ENCODE measurements at regions not wholly inside any gene's neighbourhood (a gene's known extent, or its start where the extent isn't known, plus 50 kb on each side); places are given as distances from the start of the nearest gene placed in this dataset.

DNA sequence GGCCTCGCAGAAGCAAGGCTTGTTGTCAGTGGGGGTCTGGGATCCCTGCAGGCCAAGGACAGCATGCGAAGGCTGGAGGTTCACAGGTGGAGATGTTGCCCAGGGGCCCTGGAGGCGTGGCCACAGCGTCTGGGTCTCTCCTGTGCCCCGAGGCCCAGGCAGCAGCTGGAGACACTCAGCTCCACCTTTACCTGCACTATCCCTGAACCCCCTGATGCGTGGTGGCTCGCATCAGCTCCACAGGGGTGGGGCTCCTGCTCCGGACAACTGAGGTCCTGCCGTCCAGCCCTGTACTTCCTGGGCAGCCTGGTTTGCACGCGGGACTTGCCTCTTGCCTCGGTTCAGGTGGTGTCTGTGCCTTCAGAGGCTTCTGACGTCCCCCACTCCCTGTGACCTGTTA, 54.6 kb upstream of the ZNF32 start:
- Mint-ChIP-seq H3K4me3 (no peak overlapping the region), H3K36me3 (no peaks in the 10 kb centered on the region), H3K4me1 (no peaks in the 10 kb centered on the region), H3K27me3 (ENCODE audit: low read depth in 3 of 3) (peaks cover 3 to 4% (median 4%) of the 10 kb centered on the region in 3 donors), H3K9me3 (no peaks in the 10 kb centered on the region), H3K27ac (no peak overlapping the region)
- no peaks in the 10 kb centered on the region for H3K27me3 ChIP-seq (ENCODE audit: control insufficient read depth in 2 of 2, insufficient read depth in 2 of 2, low read length in 2 of 2)
- H3K79me2 ChIP-seq (ENCODE audit: insufficient read depth, low read length), result no peaks in the 10 kb centered on the region
- no peak overlapping the region for H2AFZ ChIP-seq (ENCODE audit: insufficient read depth, low read depth, low read length, poor library complexity, severe bottlenecking)
- no peaks in the 10 kb centered on the region for H3K36me3 ChIP-seq (replicated peaks in 1 of 2; ENCODE audit: control insufficient read depth in 1 of 2, insufficient read depth in 2 of 2, low read length in 2 of 2)
- DNase-seq, result no peak
- H3K4me2 ChIP-seq (replicated peaks; ENCODE audit: extremely low read depth, low read length, poor library complexity, severe bottlenecking), result no peak overlapping the region
- no peak overlapping the region for H3K4me3 ChIP-seq (replicated peaks in 1 of 3; ENCODE audit: low read depth in 2 of 3, low read length in 3 of 3)
- no peaks in the 10 kb centered on the region for H3K9me3 ChIP-seq (replicated peaks in 1 of 2; ENCODE audit: control insufficient read depth in 1 of 2, insufficient read depth in 1 of 2, low read length in 2 of 2)
- no peak overlapping the region for H3K9ac ChIP-seq (ENCODE audit: insufficient read depth, low read length, poor library complexity, severe bottlenecking)
- TF ChIP-seq, protein P1, sequence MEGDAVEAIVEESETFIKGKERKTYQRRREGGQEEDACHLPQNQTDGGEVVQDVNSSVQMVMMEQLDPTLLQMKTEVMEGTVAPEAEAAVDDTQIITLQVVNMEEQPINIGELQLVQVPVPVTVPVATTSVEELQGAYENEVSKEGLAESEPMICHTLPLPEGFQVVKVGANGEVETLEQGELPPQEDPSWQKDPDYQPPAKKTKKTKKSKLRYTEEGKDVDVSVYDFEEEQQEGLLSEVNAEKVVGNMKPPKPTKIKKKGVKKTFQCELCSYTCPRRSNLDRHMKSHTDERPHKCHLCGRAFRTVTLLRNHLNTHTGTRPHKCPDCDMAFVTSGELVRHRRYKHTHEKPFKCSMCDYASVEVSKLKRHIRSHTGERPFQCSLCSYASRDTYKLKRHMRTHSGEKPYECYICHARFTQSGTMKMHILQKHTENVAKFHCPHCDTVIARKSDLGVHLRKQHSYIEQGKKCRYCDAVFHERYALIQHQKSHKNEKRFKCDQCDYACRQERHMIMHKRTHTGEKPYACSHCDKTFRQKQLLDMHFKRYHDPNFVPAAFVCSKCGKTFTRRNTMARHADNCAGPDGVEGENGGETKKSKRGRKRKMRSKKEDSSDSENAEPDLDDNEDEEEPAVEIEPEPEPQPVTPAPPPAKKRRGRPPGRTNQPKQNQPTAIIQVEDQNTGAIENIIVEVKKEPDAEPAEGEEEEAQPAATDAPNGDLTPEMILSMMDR (IDR thresholded peaks at IDR 0.05), result no peak
- H3K27ac ChIP-seq (ENCODE audit: low read depth in 1 of 2, low read length in 2 of 2), result no peak overlapping the region
- 94% methylated on average over 13 of the region's 13 CpGs for WGBS (ENCODE audit: insufficient coverage)
- intact Hi-C loops (cut with micrococcal nuclease), result no loop called here
- no peaks in the 10 kb centered on the region for H3K4me1 ChIP-seq (ENCODE audit: control insufficient read depth in 1 of 2, insufficient read depth in 2 of 2, low read length in 2 of 2)
- no peaks in the 10 kb centered on the region for H4K20me1 ChIP-seq (ENCODE audit: insufficient read depth, low read length)

DNA sequence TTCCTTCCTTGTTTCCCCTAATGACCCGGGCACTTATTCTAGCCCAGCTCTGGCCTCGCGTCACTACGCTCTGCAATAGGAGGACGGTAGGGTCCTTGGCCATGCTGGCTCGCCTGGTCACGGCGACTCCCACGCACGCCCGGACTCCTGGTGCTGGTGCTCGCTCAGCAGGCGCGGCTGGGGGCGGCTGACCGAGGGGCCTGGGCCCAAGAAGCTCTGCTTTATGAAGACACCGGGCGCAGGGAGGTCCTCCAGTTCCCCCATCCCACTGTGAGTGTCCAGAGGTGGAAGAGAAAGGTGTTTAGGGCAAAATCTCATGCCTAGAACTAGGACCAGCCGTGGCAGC, 54.2 kb upstream of the ZNF32 start:
- Histone ChIP-seq H3K79me2 (ENCODE audit: insufficient read depth, low read length) (no peaks in the 10 kb centered on the region), H3K9ac (ENCODE audit: insufficient read depth, low read length, poor library complexity, severe bottlenecking) (no peak overlapping the region), H3K4me1 (ENCODE audit: control insufficient read depth in 1 of 2, insufficient read depth in 2 of 2, low read length in 2 of 2) (no peaks in the 10 kb centered on the region), H2AFZ (ENCODE audit: insufficient read depth, low read depth, low read length, poor library complexity, severe bottlenecking) (no peak overlapping the region), H3K9me3 (replicated peaks in 1 of 2; ENCODE audit: control insufficient read depth in 1 of 2, insufficient read depth in 1 of 2, low read length in 2 of 2) (no peaks in the 10 kb centered on the region), H4K20me1 (ENCODE audit: insufficient read depth, low read length) (no peaks in the 10 kb centered on the region), H3K36me3 (replicated peaks in 1 of 2; ENCODE audit: control insufficient read depth in 1 of 2, insufficient read depth in 2 of 2, low read length in 2 of 2) (no peaks in the 10 kb centered on the region), H3K4me2 (replicated peaks; ENCODE audit: extremely low read depth, low read length, poor library complexity, severe bottlenecking) (no peak overlapping the region), H3K4me3 (replicated peaks in 1 of 3; ENCODE audit: low read depth in 2 of 3, low read length in 3 of 3) (no peak overlapping the region), H3K27ac (ENCODE audit: low read depth in 1 of 2, low read length in 2 of 2) (no peak overlapping the region), H3K27me3 (ENCODE audit: control insufficient read depth in 2 of 2, insufficient read depth in 2 of 2, low read length in 2 of 2) (no peaks in the 10 kb centered on the region)
- TF ChIP-seq, protein P1 (IDR thresholded peaks at IDR 0.05), result no peak
- no peaks in the 10 kb centered on the region for H3K36me3 Mint-ChIP-seq
- H3K27me3 Mint-ChIP-seq (ENCODE audit: low read depth in 3 of 3), result peaks cover 3 to 4% (median 4%) of the 10 kb centered on the region in 3 donors
- no peak for DNase-seq
- intact Hi-C loops (cut with micrococcal nuclease), result no loop called here
- 96% methylated on average over 13 of the region's 19 CpGs for WGBS (ENCODE audit: insufficient coverage)
- no peaks in the 10 kb centered on the region for H3K9me3 Mint-ChIP-seq
- no peaks in the 10 kb centered on the region for H3K4me1 Mint-ChIP-seq
- H3K27ac Mint-ChIP-seq, result no peak overlapping the region
- no peak overlapping the region for H3K4me3 Mint-ChIP-seq
